Stimulated activated CD8-positive, alpha-beta memory T cell treated with anti-CD3 and anti-CD28 coated beads, Interleukin-7, amount 100 ng/mL, for 1 hour (primary cell): ENCODE measurements at regions not wholly inside any gene's neighbourhood (a gene's known extent, or its start where the extent isn't known, plus 50 kb on each side); places are given as distances from the start of the nearest gene placed in this dataset.

Source experiments
- DNase-seq, 2 donors: peaks; one replicate each; pipeline ENCODE4 v3.0.0-alpha.2; 2020; ENCODE audit warnings: low read depth in 2 of 2

DNA sequence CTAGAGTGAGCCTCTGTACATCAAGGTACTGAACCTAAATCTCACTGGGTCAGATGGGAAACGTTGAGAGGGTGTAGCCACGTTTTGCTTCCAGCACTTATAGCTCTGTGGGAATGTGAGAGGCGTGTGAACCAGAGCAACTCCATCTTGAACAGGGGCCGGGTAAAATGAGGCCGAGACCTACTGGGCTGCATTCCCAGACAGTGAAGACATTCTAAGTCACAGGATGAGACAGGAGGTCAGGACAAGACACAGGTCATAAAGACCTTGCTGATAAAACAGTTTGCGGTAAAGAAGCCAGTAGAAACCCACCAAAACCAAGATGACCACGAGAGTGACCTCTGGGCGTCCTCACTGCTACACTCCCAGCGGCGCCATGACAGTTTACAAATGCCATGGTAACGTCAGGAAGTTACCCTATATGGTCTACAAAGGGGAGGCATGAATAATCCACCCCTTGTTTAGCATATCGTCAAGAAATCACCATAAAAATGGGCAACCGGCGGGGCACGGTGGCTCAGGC, 63.4 kb upstream of the NCOR2 start:
- no peak for DNase-seq

DNA sequence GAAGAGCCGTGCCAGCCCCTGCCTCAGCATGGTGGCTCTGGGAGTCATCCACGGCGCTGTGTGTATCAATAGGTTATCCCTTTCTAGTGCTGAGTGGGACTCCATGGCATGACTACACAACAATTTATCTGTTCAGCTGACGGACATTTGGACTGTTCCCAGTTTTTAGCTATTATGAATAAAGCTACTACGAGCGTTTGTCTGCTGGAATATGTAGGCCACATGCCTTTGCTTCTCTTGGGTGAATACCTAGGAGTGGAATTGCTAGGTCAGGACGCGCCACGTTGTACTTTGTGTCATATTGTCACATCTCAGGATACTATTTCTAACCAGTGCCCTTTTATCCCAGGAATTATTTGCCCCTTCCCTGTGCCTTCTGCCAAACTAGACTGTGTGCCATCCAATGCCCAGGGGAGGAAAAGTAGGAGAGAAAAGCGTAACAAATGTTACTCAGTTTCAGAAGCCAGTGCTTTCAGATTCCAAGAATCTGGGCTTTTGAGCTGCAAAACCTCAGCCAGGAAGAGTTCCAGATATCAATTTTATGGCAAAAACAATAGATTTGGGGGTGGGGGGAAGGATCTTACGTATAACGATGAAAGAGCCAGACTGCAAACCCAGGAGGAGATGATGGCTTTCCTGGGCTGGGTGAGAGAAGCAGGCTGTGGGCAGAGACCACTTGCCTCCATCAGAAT, 62.5 kb upstream of the NCOR2 start:
- no peak for DNase-seq

DNA sequence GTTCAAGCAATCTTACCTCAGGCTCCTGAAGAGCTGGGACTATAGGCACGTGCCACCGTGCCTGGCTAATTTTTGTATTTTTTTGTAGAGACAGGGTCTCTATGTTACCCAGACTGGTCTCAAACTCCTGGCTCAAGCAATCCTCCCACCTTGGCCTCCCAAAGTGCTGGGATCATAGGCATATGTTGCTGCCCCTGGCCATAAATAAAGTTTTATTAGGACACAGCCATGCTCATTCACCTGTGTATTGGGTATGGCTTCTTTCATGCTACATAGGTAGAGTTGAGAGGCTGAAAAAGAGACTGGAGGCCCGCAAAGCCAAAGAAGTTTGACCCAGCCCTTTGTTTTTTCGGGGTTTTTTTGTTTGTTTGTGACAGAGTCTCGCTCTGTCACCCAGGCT, 61.7 kb upstream of the NCOR2 start:
- no peak for DNase-seq

DNA sequence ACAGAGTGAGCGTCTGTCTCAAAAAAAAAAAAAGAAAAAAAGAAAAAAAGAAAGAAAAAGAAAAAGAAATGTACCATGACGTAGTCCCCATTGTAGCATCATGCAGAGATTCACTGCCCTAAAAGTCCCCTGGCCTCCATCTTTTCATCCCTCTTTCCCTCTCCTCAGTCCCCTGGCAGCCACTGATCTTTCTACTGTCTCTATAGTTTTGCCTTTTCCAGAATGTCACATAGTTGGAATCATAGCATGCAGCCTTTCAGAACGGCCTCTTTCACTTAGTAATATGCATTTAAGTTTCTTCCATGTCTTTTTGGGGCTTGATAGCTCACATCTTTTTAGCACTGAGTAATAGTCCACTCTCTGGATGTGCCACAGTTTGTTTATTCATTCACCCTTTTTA, 60.5 kb upstream of the NCOR2 start:
- DNase-seq = no peak

DNA sequence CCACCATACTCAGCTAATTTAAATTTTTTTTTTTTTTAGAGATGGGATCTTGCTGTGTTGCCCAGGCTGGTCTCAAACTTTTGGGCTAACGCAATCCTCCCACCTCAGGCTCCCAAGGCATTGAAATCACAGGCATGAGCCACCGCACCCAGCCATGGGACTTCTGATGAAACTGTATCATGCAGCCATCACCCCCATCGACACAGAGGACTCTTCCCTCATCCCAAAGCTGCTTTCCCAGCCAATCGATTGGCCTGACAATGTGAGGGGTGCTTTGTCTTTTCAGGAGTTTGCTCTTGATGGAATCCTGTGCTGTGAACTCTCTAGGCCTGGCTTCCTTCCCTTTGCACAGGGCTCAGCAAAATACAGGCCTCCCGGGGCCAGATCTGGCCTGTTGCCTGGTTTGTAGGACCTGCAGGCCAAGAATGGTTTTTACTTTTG, 59.6 kb upstream of the NCOR2 start:
- DNase-seq = no peak

DNA sequence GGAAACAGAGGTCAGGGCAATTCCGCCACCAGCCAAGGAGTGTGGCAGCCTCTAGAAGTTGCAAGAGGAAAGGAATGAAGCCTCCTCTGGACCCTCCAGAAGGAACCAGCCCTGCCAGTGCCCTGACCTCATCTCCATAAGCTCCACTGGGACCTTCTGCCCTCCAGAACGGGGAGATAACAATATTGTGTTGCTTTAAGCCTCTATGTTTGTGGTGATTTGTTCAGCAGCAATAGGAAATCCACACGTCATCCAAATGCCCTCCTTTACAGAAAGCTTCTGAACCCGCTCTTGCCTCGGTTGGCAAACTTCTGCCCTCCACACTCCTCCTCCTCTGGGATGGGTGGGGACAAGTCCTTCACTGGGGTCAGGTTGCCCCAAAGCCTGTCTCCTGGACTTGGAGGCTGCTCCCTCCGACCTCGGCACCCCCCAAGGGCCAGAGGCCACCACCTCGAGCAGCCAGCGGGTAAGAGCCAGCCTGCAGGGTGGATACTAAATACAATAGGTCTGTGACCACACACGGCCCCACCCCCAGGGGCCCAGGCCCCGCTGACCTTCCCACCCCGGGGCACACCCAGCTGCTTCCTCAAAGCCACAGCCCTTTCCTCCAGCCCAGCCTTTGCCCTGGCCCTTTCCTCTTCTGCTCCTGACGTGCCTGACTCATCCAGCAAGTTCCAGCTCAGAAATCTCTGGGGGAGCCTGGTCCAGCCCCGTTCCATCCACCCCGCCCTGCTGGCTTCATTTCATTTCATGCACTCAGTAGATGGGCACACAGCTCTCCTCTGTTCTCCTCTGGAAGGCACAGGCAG, 58.7 kb upstream of the NCOR2 start:
- no peak for DNase-seq

DNA sequence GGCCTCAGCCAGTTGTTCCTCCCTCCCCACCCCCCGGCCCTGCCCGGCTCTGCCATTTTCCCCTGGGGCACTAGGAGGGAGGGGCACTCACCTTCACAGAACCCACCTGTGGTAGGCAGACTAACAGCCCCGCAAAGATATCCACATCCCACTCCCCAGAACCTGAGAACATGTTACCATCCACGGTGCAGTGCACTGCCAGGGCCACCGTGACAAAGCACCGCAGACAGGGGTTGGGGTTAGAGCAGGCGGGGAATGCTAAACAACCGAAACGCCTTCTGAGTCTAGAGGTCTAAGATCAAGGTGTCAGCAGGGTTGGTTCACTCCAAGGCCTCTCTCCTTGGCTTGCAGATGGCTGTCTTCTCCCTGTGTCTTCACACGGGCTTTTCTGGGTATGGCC, 57.4 kb upstream of the NCOR2 start:
- no peak for DNase-seq

DNA sequence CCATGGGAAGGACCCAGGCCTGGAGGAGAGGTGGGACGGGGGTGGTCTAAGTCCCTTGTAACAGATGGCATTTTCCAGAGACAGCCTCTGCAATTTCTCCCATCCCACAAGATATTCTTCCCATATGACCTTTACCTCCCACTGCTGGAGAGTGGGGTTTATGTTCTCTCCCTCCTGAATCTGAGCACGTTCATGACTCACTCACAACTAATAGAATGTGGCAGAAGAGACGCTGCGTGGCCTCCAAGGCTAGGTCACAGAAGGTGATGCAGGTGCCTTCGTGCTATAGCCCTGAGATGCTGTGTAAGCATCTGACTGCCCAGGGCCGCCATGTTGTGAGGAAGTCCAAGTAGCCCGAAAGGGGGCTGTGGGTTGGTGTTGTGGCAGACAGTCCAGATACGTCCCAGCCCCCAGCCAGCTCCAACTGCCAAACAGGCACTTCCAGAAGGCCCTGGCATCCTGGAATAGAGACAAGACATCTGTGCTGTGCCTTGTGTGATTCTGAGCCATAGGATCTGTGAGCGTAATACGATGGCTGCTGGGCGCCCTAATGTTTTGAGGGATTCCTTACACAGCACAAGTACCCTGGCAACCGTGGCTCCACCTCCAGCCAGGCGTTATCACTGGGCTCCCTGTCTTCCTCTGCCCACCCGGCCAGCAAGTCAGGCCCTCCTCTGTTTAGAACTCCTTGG, 56.1 kb upstream of the NCOR2 start:
- no peak for DNase-seq

DNA sequence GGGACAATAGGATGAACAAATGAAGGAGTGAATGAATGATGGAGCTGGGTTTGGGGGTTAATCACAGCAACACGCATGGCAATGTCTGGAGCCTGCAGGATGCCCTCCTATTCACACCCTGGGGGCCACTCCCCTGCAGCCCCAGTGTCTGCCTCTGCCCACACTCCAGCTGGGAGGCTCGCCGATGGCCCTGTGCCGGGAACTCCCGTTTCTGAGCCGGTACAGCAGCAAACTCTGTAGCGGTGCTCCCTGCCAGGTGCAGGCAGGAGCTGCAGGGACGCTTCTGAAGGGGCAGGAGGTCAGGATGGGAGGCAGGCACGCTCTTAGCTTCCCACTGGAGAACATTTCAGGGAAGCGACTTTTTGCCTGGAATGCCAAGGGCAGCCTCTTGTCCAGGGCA, 55.4 kb upstream of the NCOR2 start:
- no peak for DNase-seq

DNA sequence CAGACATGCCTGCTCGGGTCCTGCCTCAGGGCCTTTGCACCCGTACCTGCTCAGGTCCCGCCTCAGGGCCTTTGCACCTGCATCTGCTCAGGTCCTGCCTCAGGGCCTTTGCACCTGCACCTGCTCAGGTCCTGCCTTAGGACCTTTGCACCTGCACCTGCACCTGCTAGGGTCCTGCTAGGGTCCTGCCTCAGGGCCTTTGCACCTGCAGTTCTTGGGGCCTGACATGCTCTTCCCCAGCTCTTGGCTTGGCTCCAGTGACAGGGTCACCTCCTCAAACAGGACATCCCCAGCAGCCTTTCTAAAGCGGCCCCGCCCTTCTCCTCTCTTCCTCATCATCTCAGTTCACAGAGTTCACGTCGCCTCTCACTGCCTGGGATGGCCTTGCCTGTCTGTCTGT, 54.9 kb upstream of the NCOR2 start:
- no peak for DNase-seq

DNA sequence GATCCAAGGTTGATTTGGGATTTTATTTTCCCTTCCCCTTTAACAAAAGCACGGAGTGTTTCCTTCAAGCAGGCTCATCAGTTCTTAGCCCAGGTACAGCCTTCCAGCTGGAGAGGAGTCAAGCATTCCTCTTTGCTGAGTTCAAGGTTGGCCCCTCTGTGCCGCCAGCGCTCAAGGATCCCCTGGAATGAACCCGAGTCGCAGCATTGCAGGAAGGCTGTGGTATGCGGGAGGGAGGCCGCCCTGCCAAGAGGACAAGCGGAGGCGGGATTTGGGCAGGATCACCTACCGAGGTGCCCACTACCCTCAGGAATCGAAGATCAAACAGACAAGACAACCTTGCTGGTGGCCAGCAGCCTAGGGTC, 53.9 kb upstream of the NCOR2 start:
- DNase-seq = no peak

DNA sequence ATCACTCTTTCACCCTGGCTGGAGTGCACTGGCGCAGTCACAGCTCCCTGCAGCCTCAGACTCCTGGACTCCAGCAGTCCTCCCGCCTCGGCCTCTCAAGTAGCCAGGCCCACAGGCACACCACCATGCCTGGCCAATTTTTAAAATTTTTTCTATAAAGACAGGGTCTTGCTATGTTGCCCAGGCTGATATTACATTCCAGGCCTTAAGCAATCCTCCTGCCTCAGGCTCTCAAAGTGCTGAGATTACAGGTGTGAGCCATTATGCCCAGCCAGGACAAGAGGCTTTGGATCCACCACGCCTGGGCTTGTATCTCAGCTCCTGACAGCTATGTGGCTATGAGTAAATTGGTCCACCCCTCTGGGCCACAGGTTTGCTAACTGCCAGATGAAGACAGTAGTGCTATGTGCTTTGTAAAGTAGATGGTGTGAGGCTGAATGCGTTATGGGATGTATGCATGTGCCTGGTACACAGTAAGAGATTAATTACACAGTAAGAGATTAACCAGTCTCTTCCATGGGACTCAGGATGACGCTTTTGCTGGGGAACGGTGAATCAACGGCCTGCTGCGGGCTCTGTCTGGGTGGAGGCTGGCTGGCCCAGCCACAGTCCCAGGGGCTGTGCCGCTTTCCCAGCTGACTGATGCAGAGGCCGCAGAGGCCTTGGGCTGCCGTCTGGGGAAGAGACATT, 53.3 kb upstream of the NCOR2 start:
- no peak for DNase-seq

DNA sequence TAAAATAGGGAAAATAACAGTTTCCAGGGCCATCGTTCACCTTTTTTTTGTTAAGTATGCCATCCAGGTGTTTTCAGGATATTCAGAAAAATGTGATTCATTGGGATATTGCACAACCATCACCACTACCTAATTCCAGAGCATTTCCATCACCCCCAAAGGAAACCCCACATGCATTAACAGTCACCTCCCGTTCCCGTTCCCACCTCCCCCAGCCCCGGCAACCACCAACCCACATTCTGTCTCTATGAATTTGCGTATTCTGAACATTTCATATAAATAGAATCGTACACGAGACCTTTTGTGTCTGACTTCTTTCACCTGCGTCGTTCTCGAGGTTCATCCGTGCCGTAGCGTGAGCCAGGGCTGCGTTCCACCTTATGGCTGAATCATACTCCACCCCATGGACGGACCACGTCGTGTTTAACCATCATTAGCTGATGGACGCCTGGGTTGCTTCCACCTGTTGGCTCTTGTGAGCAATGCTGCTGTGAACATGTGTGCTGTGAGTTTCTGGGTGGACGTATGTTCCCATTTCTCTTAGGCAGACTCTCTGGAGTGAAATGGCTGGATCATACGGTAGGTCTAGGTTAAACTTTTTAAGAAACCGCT, 51.0 kb upstream of the NCOR2 start:
- no peak for DNase-seq

DNA sequence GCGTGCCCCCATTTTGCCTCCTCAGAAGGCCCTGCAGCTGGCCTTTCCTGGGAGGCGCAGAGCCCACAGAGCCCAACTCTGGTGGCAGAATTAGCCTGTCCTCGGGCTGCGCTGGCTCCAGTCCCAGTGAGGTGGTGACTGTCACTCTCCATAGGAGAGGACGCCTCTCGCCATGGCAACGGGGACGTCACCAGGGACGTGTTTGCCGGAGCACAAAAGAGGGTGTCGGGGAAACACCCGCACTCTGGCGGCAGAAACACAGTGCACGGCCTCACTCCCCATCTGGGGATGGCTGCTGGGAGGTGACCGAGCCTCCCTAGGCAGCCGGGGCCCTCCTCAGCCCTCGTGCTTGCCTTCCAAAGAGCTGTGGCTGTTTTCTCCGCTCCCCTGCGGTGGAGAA, 50.2 kb upstream of the NCOR2 start:
- no peak for DNase-seq
